HG03135 (cell line): ENCODE measurements at regions not wholly inside any gene's neighbourhood (a gene's known extent, or its start where the extent isn't known, plus 50 kb on each side); places are given as distances from the start of the nearest gene placed in this dataset.

Experiments used
- ATAC-seq: cut with Tn5 transposase; IDR thresholded peaks from one replicate; pipeline ENCODE4 v1.9.1; 2021; ENCODE audit warnings: mild to moderate bottlenecking, moderate library complexity; ENCODE audit not compliant: unreplicated experiment

DNA sequence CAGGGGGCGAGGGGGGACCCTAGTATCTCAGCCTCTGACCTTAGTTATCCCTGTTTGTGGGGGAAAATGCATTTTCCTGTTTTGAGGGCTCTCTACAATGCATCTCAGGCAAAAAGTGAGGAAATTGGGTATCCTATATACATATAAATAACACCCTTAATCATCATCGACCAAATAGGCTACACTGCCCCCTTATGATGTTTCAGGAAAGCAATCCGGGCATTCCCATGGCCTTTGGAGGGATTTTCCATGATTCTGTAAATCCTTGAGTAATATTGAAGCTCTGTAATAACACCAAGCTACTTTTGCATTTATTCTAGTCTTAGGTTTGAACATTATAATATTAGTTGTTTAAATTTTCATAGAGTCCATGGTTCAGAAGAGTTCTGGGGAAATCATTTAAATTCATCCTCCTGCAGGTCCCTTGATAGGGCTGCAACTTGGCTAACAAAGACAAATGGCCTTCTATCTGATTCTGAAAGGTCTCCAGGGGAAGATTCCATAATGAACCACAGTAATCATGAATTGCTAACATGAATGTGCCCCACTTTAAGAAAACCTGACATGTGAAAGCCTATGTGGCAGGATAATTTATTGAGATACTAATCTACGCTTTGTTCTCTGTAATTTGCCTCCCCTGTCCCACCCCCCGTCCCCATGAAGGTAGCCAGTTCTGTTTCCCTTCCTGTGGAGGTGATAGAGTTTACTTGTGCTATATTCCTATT lies 91.5 kb upstream of the SCOC start:
- ATAC-seq = no peak

DNA sequence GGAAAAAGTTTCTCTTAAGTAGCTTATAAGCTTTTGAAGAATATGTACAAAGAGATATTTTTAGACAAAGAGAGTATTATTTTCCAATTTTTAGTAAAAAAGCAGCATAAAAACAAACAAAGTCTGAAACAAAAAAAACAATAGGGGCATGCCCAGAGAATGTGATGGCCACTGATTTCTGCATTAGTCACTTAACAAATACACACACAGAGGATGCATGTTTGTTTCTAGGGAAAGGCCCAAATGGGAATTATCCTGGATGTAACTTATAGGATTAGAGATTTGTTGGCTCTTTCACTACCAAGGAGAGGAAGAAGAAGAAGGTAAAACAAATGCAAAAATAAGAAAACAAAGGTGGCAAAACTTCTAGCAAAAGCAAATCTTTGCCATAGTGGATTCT lies 95.9 kb upstream of the SCOC start:
- no peak for ATAC-seq

DNA sequence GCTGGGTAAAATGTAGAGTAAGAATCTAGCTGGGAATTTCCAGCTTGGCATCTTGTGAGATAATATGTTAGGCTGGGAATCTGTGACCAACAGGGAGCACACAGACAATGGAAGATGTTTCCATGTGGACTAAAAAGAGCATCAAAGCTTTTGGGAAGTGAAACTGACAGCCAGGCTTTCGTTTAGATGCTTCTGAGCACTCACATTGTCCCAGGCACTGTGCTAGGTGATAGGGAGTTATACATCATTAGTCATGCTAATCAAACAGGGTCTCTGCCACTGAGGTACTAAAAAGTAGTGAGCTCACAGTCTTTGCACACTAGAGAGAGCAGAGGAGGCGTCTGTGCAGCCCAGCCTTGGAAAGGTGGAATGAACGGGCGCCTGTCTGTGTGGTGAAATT lies 101.9 kb upstream of the SCOC start:
- ATAC-seq = no peak

- ATAC-seq = no peak
Observed at GRCh38 chr4:140269369-140269768, 104.1 kb upstream of the SCOC start.

GRCh38 chr4:140268186-140268841 lies 105.1 kb upstream of the SCOC start:
- no peak for ATAC-seq

DNA sequence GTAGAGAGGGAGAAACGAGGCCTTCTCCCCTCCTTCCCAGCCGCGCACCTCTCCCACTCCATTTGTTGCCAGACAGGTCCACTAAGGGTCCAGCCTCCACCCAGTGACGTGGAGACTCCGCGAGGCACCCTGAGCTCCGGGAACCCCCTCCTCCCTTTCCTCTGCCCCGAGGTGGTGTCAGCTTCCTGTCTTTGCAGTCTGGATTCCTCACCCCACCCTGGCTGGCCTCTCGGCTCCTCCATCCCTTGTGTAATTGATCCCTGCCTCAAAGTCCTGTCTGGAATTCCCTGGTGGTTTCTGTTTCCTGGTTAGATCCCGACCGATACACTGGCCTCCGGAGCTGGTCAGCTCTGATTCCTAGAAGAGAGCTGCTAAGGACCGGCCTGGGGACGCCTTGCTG lies 105.9 kb upstream of the SCOC start:
- no peak for ATAC-seq

- ATAC-seq = no peak
Observed at GRCh38 chr4:140266958-140267568, 106.4 kb upstream of the SCOC start.

DNA sequence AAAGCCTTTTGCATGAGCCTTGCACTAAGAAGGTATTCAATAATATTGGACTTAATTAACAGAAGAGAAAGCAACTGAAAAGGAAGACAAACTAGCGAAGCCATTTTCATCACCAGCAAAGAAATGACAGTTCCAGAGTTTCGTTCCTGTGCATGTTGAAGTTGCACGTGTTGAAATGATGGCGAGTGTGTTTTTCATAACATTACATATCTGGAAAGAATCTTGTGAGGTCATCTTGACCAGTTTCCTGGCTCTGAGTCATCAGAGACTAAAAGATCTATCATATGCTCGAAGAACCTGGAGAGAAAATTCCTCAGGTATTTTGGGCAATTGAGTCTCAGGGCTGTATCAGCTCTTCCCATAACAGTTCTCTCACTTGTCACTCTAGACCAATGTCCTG lies 106.2 kb upstream of the MAML3 start:
- ATAC-seq = no peak

- ATAC-seq = no peak
Observed at GRCh38 chr4:140258476-140258875, 104.5 kb upstream of the MAML3 start.

DNA sequence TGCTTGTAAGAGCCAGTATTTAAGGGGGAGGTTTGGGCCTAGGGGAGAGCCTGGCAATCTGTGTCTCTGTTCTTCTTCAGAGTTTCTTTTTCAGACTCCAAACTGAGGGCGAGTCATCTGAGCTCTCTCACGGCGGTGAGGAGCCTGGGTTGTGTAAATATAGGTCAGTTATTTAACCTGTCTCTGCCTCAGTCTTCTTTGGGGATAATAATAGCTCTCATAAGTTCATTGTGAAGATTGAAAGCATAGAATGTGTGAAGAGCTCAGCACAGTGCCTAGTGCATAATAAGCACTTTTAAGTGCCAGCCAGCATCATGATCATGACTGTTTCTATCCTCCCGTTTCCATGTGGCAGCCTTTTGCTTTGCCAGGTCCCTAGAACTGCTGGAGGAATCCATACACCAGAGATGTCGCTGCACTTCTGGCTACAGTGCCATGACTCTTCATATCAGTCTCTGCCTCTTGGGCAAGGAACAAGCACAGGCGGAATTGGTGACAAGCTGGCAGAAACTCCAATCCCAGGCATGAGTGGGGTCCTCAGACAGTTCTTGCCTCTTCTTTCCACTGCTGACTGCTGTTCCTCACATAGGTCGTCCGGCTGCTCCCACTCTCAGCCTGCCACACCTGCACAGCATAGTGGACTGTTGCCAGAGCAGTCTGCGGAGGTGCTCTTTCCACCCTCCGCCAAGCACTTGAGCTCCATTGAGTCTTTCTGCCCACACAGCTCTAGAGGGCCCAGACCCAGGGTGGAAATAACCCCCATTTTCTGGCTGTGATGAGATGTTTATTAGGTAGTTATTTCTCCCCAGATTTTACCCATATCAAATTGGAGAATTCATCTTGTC lies 103.7 kb upstream of the MAML3 start:
- ATAC-seq = no peak

GRCh38 chr4:140256941-140257340 lies 103.0 kb upstream of the MAML3 start:
- ATAC-seq = no peak

GRCh38 chr4:140256335-140256734 lies 102.4 kb upstream of the MAML3 start:
- ATAC-seq = no peak

DNA sequence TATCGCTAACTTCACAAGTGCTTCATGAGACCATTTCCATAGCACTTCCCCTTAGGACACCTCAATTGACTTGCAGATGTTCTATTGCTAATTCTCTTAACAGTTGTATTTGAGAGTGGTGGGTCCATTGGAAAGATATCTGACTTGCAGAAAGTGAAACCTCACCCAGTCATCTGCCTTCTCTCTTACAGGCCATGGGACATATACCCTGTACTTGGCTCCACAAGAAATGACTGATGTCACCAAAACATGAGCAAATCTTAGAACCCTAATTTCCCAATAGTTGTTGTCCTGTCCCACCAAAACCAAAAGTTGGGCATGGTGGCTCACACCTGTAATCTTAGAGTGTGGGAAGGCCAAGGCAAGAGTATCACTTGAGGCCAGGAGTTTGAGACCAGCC lies 101.9 kb upstream of the MAML3 start:
- ATAC-seq = no peak

DNA sequence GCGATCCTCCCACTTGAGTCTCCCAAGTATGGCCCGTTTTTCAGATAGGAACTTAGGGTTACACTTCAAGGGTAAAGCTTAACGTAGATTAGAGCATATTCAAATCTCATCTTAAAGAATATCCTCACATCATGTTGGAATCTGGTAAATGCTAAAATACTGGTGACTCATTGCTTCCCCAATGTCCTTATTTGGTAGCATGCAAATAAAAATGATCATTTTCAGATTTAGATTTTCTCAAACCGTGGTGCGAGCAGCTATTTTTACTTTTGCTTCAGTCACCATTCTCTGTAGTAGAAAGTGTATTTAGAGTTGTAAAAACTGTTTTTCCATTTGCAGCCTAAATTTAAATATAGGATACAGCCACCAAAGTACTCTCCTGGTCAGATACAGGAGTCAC lies 101.5 kb upstream of the MAML3 start:
- ATAC-seq = no peak

DNA sequence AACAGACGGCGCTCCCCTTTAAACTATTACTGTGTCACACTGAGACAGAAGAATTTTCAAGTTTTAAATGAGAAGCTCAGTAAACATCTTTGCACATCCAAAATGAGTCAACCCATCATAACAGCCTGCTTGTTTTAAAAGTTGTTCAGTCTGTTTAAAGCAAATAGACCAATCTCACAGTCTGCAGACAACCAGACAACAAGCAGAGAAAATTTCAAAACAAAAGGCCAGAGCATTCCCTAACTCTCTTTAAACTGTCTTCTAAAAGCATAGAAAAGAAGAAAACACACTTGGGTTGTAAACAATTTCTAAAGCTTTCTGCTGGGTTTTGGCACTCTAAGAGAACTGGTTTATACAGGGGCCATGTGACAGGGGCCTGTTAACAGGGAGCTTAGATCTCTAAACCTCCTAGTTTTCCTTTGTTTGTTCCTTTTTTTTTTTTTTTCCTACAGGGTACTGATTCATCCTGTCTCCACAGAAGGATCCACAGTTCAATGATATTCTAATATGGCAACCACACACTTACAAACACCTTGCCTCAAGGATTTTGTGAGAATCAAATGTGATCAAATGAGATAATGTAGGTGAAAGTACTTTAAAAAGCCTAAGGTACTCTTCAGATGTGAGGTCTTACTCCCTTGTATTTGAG lies 100.8 kb upstream of the MAML3 start:
- no peak for ATAC-seq

- ATAC-seq = no peak
Observed at GRCh38 chr4:140253556-140254027, 99.6 kb upstream of the MAML3 start.

DNA sequence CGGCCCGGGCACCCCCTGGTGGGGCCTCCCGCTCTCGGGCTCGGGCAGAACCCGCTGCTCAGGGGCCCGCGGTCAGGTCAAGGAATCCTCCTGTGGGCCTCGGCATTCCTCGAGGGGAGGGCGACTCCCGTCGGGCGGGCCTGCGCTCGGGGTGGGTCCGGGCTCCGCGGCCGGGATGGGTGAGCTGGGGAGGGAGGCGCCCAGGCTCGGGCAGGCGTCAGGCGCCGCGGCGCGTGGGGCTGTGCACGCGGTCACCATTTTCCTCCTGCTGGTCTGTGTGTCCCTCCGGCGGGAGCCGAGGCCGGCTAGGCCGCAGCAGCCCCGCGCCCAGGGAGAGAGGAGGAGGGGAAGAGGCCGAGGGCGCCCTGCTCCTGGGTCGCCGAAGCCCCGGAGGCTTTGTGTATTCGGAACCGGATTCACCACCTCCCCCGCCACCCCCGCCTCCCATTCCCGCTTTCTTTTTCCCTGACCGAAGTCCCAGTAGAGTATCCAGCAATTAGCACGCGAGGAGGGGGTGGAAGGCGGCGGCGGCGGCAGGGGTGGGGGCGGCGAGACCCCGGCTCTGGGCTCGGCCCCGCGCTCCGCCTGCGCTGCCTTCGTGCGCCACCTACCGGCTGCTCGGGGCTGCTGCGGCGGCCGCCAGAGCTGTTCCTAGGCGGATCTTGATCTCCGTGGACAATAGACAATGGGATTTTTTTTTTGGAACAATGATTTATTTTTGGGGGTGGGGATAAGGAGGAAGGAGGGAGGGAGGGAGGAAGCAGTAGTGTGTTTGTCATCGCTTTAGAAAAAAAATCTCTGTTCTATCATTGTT lies 99.0 kb upstream of the MAML3 start:
- no peak for ATAC-seq

DNA sequence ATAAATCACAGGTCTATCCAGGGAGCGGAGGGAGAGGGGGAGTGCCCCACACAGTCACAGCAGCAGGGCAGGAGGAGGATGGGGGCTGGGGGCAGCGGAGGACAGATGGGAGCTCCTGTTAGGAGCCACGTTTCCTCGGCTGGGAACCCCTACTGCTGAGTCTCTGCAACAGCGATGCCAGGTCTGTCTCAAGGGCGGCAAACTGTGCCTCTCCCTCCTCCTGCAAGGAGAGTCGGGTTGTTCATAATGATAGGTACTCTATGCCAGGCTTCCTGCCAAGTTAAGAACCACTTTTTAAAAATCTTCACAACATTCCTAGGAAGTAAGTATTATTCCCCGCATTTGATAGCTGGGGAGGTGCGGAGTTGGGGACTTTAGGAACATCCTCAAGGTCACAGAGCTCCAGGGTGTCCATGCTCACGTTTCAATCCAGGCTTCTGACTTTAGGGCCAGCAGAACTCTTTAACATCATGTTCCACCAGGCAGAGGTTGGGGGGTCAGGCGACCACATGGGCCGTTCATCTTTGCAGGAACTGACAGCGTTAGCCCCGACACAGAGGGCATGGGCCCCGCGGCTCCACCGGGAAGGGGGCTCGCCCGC lies 98.3 kb upstream of the MAML3 start:
- no peak for ATAC-seq

DNA sequence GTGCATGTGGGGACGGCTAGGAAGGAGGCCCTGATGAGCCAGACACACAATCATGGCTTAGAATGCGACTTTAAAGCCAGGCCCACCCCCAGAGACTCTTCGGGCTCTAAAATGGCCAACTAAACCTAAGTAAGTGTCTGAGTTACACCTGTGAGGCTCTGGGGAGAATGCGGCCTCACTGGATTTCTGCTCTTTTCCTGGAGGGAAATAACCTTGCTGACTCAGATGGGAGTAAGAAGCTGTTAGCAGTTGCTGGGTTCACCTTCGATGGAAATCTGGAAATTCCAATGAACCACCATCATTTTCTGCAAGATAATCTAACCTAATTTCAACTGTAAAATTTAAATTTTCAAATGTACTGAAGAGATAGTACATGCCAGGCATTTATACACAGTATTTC lies 97.6 kb upstream of the MAML3 start:
- no peak for ATAC-seq
